Astrocyte (in vitro differentiated cells and primary cell): ENCODE measurements at regions not wholly inside any gene's neighbourhood (a gene's known extent, or its start where the extent isn't known, plus 50 kb on each side); places are given as distances from the start of the nearest gene placed in this dataset.

Experiments used
- DNase-seq: peaks from one replicate; pipeline ENCODE4 v3.0.0-alpha.2; 2010; ENCODE audit warnings: low read depth
- FAIRE-seq: peaks from 2 replicates; lab custom pipeline; 2011; peaks lifted over from hg19 to GRCh38; lab: Jason Lieb, UNC
- H2AFZ ChIP-seq: 2 replicates; pipeline ENCODE4 v1.6.0; 2012; ENCODE audit warnings: low read depth, low read length, inconsistent platforms
- H3K27ac ChIP-seq: 2 replicates; pipeline ENCODE4 v1.5.1; 2011; ENCODE audit warnings: low read depth, low read length, inconsistent platforms
- H3K27me3 ChIP-seq: 2 replicates; pipeline ENCODE4 v1.6.0; 2011; ENCODE audit warnings: low read length, inconsistent platforms; ENCODE audit not compliant: insufficient read depth
- H3K36me3 ChIP-seq: 2 replicates; pipeline ENCODE4 v1.5.1; 2011; ENCODE audit warnings: low read length, inconsistent platforms; ENCODE audit not compliant: insufficient read depth
- H3K4me1 ChIP-seq: 2 replicates; pipeline ENCODE4 v1.5.1; 2011; ENCODE audit warnings: low read length, inconsistent platforms; ENCODE audit not compliant: insufficient read depth
- H3K4me2 ChIP-seq: 2 replicates; pipeline ENCODE4 v1.6.0; 2012; ENCODE audit warnings: low read length, inconsistent platforms
- H3K4me3 ChIP-seq: 2 replicates; pipeline ENCODE4 v1.5.1; 2011; ENCODE audit warnings: low read depth, mild to moderate bottlenecking, low read length, inconsistent platforms; ENCODE audit not compliant: insufficient read depth
- H3K79me2 ChIP-seq: 2 replicates; pipeline ENCODE4 v1.6.0; 2012; ENCODE audit warnings: mild to moderate bottlenecking, low read length, inconsistent platforms; ENCODE audit not compliant: insufficient read depth
- H3K9ac ChIP-seq: 2 replicates; pipeline ENCODE4 v1.6.0; 2012; ENCODE audit warnings: mild to moderate bottlenecking, low read length, inconsistent platforms
- H3K9me3 ChIP-seq: 2 replicates; pipeline ENCODE4 v1.5.1; 2012; ENCODE audit warnings: low read depth, mild to moderate bottlenecking, low read length, inconsistent platforms; ENCODE audit not compliant: insufficient read depth
- H4K20me1 ChIP-seq: 2 replicates; pipeline ENCODE4 v1.6.0; 2012; ENCODE audit warnings: low read length, inconsistent platforms; ENCODE audit not compliant: insufficient read depth
- H3K27ac Mint-ChIP-seq: one replicate; pipeline ENCODE4 v1.8.0; 2021; ENCODE audit warnings: mild to moderate bottlenecking, mixed read lengths; ENCODE audit not compliant: unreplicated experiment
- H3K27me3 Mint-ChIP-seq: one replicate; pipeline ENCODE4 v1.8.0; 2021; ENCODE audit warnings: low read depth, mixed read lengths; ENCODE audit not compliant: unreplicated experiment
- H3K36me3 Mint-ChIP-seq: one replicate; pipeline ENCODE4 v1.8.0; 2021; ENCODE audit warnings: low read depth, mixed read lengths; ENCODE audit not compliant: unreplicated experiment
- H3K4me1 Mint-ChIP-seq: one replicate; pipeline ENCODE4 v1.8.0; 2021; ENCODE audit warnings: low read depth, mixed read lengths; ENCODE audit not compliant: unreplicated experiment
- H3K4me3 Mint-ChIP-seq: one replicate; pipeline ENCODE4 v1.8.0; 2021; ENCODE audit warnings: mild to moderate bottlenecking, moderate library complexity, mixed read lengths; ENCODE audit not compliant: unreplicated experiment
- H3K9me3 Mint-ChIP-seq: one replicate; pipeline ENCODE4 v1.8.0; 2021; ENCODE audit warnings: mild to moderate bottlenecking, mixed read lengths; ENCODE audit not compliant: unreplicated experiment
- CTCF ChIP-seq: IDR thresholded peaks from 2 replicates; pipeline ENCODE4 v1.5.1; 2011; ENCODE audit warnings: low read depth, mild to moderate bottlenecking, inconsistent platforms, low read length, moderate library complexity; ENCODE audit not compliant: insufficient read depth
- EZH2 ChIP-seq: IDR thresholded peaks from 2 replicates; pipeline ENCODE4 v1.6.1; 2012; ENCODE audit warnings: mild to moderate bottlenecking, low read length, inconsistent platforms; ENCODE audit not compliant: insufficient read depth

- Histone ChIP-seq H4K20me1 (no peaks in the 10 kb centered on the region), H3K27me3 (no peaks in the 10 kb centered on the region), H3K79me2 (no peaks in the 10 kb centered on the region), H3K27ac (no peak overlapping the region), H3K4me2 (no peak overlapping the region), H3K36me3 (no peaks in the 10 kb centered on the region), H2AFZ (no peak overlapping the region), H3K4me3 (no peak overlapping the region), H3K9ac (no peak overlapping the region), H3K4me1 (no peaks in the 10 kb centered on the region), H3K9me3 (no peaks in the 10 kb centered on the region)
- Mint-ChIP-seq H3K27ac (peak overlapping the region; percentile 21), H3K4me1 (peaks cover 14% of the 10 kb centered on the region), H3K27me3 (no peaks in the 10 kb centered on the region), H3K4me3 (no peak overlapping the region), H3K9me3 (no peaks in the 10 kb centered on the region), H3K36me3 (no peaks in the 10 kb centered on the region)
- TF ChIP-seq EZH2 (no peak), CTCF (no peak)
- DNase-seq, result peak; percentile 82
- no peak for FAIRE-seq
These were observed 338.8 kb upstream of the DACH1 start for GRCh38 chr13:72205773-72206172.

GRCh38 chr13:72204291-72204690 lies 337.3 kb upstream of the DACH1 start:
- Histone ChIP-seq H3K4me3 (no peak overlapping the region), H4K20me1 (no peaks in the 10 kb centered on the region), H3K36me3 (no peaks in the 10 kb centered on the region), H3K4me2 (no peak overlapping the region), H3K9me3 (no peaks in the 10 kb centered on the region), H2AFZ (no peak overlapping the region), H3K4me1 (no peaks in the 10 kb centered on the region), H3K27me3 (no peaks in the 10 kb centered on the region), H3K9ac (no peak overlapping the region), H3K27ac (no peak overlapping the region), H3K79me2 (no peaks in the 10 kb centered on the region)
- FAIRE-seq, result no peak
- H3K27me3 Mint-ChIP-seq, result no peaks in the 10 kb centered on the region
- TF ChIP-seq CTCF, result no peak
- no peak overlapping the region for H3K27ac Mint-ChIP-seq
- no peaks in the 10 kb centered on the region for H3K9me3 Mint-ChIP-seq
- no peaks in the 10 kb centered on the region for H3K36me3 Mint-ChIP-seq
- peaks cover 16% of the 10 kb centered on the region for H3K4me1 Mint-ChIP-seq
- H3K4me3 Mint-ChIP-seq, result no peak overlapping the region
- peak; percentile 79 for DNase-seq

GRCh38 chr13:72201726-72202125 lies 334.7 kb upstream of the DACH1 start:
- no peak overlapping the region for H3K4me3 ChIP-seq
- Mint-ChIP-seq H3K27ac (no peak overlapping the region), H3K27me3 (no peaks in the 10 kb centered on the region), H3K4me1 (peaks cover 20% of the 10 kb centered on the region), H3K4me3 (no peak overlapping the region), H3K36me3 (no peaks in the 10 kb centered on the region), H3K9me3 (no peaks in the 10 kb centered on the region)
- DNase-seq (no peak), FAIRE-seq (no peak)
- no peaks in the 10 kb centered on the region for H3K4me1 ChIP-seq
- H3K9me3 ChIP-seq, result no peaks in the 10 kb centered on the region
- no peak overlapping the region for H3K4me2 ChIP-seq
- no peaks in the 10 kb centered on the region for H3K36me3 ChIP-seq
- TF ChIP-seq EZH2 (no peak), CTCF (no peak)
- no peaks in the 10 kb centered on the region for H3K79me2 ChIP-seq
- H3K27ac ChIP-seq, result no peak overlapping the region
- H3K9ac ChIP-seq, result no peak overlapping the region
- H4K20me1 ChIP-seq, result no peaks in the 10 kb centered on the region
- H3K27me3 ChIP-seq, result no peaks in the 10 kb centered on the region
- no peak overlapping the region for H2AFZ ChIP-seq
